Fibroblast of skin of left quadriceps (primary cell): ENCODE measurements at regions not wholly inside any gene's neighbourhood (a gene's known extent, or its start where the extent isn't known, plus 50 kb on each side); places are given as distances from the start of the nearest gene placed in this dataset.

Experiments
- DNase-seq, 2 experiments: peaks; one replicate each; pipeline ENCODE4 v3.0.0-alpha.2; 2013; ENCODE audit warnings: low read depth in 2 of 2

DNA sequence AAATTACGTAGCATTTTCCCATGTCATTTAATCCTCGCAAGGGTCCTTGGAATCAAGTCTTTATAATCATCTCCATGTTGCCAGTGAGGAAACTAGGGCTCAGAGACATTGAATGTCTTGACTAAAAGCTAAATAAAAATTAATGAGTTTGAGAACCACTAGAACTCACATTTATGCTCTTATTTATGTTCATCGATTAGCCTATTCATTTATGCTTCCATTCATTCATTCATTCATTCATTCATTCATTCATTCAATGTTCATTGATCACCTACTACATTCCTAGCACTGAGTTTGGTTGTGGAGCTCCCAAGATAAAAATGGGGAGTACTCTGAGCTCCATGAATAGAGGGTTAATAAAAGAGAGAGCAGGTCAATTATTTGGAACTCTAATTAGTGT, 59.7 kb downstream of the KCNA1 start:
- DNase-seq: no peak

DNA sequence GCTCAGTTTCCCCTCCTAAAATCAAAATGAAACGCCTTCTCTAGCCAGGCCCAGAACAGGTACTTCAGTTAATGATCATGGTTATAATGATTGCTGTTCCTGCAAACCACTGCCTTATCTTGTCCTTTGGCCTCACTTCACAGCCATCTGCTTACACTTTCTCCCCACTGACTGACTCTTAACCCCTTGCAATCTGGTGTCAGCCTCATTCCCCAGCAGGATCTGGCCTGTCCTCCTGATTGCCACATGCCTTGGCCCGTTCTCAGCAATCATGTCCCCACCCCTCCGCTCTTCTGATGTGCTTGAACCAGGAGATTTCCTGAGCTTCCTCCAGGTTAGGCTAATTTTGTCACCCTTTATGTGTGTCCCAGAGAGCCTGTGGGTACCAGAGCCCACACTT, 64.5 kb downstream of the KCNA1 start:
- DNase-seq: no peak

DNA sequence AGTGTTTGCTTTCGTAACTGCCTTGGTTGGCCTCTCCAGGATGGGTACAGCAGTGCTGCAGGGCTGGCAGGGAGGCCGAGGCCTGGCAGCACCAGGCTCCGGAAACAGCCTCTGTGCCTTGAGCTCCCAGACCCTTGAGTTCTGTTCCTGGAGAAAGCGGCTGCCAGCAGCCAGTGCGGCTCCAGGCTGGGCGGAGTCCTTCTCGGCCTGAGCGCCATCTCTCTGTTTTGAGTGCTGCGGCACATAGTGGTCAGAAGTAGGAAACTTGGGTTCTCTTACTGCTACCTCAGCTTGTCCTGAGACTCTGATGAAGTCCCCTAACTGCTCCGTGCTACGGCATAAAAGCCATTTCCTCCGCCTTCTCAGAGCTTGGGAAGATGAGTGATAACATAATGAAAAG, 65.9 kb downstream of the KCNA1 start:
- no peak for DNase-seq

DNA sequence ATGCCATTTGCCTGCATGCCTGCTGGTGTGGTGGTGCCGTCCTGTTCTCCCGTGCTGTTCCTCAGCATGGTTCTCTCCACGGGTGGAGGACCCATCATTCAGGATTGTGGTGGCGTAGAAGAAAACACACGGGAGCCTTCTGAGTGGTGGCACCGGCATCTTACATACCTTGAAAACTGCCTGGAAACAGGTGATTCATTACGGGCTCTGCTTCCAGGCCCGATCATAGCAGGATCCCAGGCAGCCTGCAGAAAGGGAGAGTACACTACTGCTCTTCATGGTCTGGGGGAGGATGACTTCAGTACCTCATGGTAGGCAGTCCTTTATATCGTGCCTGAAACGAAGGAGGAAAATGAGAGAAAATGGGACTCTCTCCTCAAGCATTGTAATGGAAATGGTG, 66.6 kb upstream of the KCNA5 start:
- no peak for DNase-seq

DNA sequence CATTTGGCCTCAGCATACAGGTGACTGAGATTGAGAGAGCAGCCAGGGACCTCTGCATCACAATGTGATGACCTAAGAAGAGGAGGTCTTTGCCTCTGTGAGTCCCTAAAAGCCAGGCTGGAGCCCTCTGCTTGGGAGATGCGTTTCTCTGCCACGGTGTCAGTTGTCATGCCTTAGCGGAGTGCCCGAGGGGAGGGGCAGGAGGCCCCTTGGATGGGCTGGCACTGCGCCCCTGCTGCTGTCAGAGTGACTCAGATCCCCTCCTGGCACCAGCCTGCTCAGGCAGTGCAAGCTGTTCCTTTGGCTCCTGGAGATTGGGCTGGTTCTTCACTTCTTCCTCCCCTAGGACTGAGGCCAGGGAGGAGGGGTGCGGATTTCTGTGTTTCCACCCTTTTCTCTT, 64.9 kb upstream of the KCNA5 start:
- DNase-seq: no peak

DNA sequence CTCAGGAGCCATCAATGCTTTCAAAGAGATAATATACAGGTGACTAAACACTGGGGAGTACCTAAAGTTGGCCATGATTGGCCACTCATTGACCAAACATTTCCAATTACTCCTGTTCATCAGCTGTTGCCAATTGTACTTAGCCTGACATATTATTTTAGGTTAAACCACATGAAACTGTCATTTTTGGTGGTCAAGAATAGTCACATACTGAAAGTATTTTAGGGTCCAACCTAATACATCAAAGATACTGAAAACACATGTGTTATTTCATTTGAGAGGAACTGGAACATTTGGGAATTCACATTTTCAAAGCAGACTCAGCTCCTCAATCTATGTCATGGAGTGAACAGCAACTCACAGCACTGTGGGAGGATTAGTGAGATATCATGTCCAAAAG, 63.9 kb upstream of the KCNA5 start:
- no peak for DNase-seq

DNA sequence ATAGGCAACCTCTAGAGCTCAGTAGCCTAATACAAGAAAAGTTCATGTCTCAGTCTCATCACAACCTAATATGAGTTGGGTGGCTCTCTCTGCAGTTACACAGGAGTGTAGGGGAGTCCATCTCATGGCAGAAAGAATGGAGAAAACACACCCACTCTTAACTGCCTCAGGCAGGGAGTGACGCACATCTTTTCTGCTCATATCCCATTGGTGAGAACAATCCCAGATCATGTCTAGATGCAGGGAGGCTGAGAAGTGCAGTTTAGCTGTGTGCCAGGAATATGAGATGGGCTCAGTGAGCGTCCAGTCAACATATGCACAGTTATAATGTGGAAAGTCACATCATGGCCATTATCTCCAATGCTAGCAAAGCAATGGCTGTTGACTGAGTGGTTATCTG, 59.3 kb upstream of the KCNA5 start:
- no peak for DNase-seq

DNA sequence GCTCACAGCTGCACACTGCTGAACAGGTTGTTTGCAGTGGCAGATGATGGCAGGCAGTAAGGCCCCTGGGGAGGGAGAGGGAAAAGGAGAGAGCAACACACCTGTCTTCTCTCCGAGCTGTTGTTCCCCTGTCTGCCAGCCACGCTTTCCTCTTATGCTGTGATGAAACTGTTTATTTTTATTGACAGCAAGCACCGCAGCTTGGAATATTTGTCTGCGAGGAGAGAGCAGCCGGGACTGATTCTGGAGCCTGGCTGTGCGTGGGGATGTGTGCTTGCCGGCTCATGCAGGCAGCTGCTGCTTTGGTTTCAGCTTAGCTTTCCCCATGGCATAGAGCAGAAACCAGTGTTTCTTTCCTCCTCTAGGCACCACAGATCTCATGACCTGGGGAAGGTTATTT, 58.7 kb upstream of the KCNA5 start:
- DNase-seq: no peak

DNA sequence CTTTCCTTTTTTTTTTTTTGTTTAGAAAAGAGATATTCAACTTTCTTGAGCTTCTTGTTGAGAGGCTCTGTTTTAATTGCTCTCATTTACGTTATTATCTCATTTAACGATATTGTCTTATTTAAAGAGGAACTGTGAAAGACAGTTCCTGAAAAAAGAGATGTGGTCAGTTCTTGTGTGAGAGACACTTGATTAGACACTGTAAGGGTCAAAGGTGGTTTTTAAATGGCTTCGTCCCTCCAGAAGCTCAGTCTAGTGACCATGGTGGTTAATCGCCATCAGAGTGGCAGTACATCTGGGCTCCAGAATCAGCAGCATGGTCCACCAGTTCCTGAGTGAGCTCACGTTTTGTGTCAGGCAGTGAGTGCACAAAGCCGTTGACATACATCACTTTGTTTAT, 57.9 kb upstream of the KCNA5 start:
- DNase-seq: no peak

DNA sequence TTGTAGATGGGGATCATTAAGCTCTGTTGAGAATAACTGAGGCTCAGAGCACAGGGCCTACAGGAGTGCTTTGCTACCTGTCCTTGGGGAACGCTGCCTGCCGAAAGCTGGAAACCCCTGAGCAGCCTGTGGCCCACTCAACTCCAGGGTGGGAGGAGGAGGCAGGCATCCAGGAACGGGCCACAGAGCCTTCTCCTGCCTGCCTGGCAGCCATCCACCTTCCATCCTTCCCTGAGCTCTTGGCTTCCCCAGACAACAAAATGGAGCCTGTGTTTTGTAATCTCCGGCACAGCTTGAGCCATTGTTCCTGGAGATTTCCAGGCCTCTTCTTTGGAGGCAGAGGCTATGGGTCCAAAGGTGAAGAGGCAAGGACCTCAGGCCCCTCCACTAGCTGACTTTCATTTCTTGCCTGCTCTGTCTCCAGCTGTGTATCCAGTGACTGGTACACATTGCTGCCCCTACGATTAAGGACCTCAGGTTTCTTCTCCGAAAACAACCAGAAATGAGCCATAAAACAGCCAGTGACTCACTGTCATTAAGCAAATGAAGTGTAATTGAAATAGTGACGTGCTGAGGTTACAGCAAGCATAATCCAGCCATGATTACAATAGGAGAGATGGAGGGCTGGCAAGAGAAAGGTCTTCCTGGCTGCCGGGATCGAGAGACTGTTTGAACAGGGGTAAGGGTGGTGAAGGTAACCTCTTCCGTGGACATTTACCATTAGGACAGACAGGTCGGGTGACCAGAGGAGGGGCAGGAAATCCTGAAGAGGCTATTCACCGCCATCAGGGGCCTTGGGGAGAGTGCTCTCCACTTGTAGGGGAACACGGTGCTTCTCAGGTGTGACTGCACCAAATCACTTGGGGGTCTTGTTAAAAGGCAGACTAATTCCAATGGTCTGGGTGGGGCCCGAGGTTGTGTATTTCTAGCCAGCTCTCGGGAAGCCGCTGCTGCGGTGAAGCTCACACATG, 56.3 kb upstream of the KCNA5 start:
- no peak for DNase-seq

DNA sequence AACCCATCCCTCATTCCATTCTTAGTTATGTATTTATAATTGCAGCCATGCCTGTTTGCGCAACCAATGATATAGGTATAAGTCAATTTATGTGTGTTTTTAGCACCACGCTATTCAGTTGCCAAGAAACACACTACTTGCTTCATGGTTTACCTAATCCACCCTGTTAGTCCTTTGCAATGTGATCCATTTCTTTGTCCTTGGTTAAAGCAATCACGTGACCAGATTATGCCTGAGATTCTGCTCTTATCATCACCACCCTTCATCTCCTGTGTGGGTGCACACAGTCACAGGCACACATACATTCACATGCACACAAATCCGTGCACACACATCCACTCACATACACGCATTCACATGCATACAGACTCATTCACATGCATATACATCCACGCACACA, 52.3 kb upstream of the KCNA5 start:
- DNase-seq: no peak

DNA sequence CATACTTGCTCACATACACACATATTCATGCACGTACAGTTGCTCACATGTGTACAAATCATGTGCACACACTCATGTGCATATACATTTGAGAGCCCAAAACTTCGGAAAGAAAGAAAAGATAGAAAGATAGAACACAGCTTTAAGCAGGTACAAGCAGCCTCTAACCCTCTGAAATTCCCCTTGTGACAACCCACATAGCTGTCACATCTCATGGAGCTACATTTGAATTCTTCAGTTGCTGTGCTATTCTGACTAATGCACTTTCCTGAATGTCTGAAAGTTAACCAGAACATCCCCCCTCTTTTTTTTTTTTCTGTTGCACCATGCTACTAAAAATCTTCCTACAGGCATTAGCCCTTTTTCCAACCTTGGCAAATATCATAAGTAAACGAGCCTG, 51.9 kb upstream of the KCNA5 start:
- no peak for DNase-seq

DNA sequence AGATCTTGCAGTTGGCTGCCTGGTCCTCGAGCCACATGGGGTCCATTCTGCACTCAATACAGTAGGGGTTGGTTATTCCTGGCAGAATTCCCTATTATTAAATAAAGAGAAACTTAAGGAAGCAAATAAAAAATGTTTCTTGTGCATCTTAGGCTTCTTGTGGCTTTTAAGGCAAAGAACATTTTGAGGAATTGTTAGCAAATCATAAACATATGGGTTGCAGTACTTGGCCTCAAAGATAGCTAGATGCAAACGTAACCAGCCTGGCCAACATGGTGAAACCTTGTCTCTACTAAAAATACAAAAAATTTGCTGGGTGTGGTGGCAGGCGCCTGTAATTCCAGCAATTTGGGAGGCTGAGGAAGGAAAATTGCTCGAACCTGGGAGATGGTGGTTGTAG, 50.8 kb upstream of the KCNA5 start:
- peak; percentile 40 to 51 for DNase-seq
